Panc1 (cell line): ENCODE measurements at regions not wholly inside any gene's neighbourhood (a gene's known extent, or its start where the extent isn't known, plus 50 kb on each side); places are given as distances from the start of the nearest gene placed in this dataset.

ENCODE experiments used
- ATAC-seq: fragments of 200-7000 bp; cut with Tn5 transposase; 2 replicates; pipeline ENCODE4 v1.9.1; 2020; ENCODE audit warnings: mild to moderate bottlenecking, moderate library complexity
- BruUV-seq: library from RNA; stranded (reverse); fragments of 400-500 nt; replicated peaks from 2 replicates; lab custom pipeline; 2021; lab: Mats Ljungman, UMichigan
- CTCF ChIA-PET: fragments of 300-600 bp; sonication (Branson Sonifier 250); formaldehyde crosslinking; loops from one replicate; lab custom pipeline; 2022; ENCODE audit warnings: antibody characterized with exemption; lab: Charles Lee
- POLR2A ChIA-PET: fragments of 300-600 bp; sonication (Branson Sonifier 250); formaldehyde crosslinking; loops from one replicate; lab custom pipeline; 2022; ENCODE audit warnings: antibody characterized with exemption; lab: Charles Lee
- DNase-seq: peaks from one replicate; pipeline ENCODE4 v3.0.0-alpha.2; 2010; ENCODE audit warnings: low read depth, low spot score
- H3K27ac ChIP-seq: 2 replicates; pipeline ENCODE4 v1.5.1; 2011; ENCODE audit warnings: mild to moderate bottlenecking, low read length, inconsistent platforms
- H3K27me3 ChIP-seq: fragments of 200-500 bp; sonication (Bioruptor generic); 2 replicates; pipeline ENCODE4 v1.6.0; 2014; ENCODE audit warnings: low read length, inconsistent platforms; ENCODE audit not compliant: control insufficient read depth, insufficient read depth
- H3K36me3 ChIP-seq: fragments of 200-500 bp; sonication (Bioruptor generic); 2 replicates; pipeline ENCODE4 v1.5.1; 2014; ENCODE audit warnings: inconsistent platforms, mild to moderate bottlenecking, low read length, moderate library complexity; ENCODE audit not compliant: control insufficient read depth, insufficient read depth
- H3K4me1 ChIP-seq: 2 replicates; pipeline ENCODE4 v1.5.1; 2011; ENCODE audit warnings: inconsistent platforms, mild to moderate bottlenecking, low read length, moderate library complexity; ENCODE audit not compliant: control insufficient read depth, insufficient read depth
- H3K4me3 ChIP-seq, 2 experiments: 2 replicates each; pipeline ENCODE4 v1.5.1; 2011 to 2012; ENCODE audit warnings: low read depth in 2 of 2, low read length in 2 of 2, mild to moderate bottlenecking in 2 of 2, inconsistent platforms in 1 of 2, moderate library complexity in 1 of 2
- H3K9me3 ChIP-seq: fragments of 200-500 bp; sonication (Bioruptor generic); 2 replicates; pipeline ENCODE4 v1.5.1; 2014; ENCODE audit warnings: low read depth, mild to moderate bottlenecking, inconsistent platforms, low read length, moderate library complexity; ENCODE audit not compliant: control insufficient read depth, insufficient read depth
- CTCF ChIP-seq: fragments of 450-650 bp; IDR thresholded peaks from 2 replicates; pipeline ENCODE4 v1.5.1; 2017; ENCODE audit warnings: mild to moderate bottlenecking
- POLR2AphosphoS5 ChIP-seq: IDR thresholded peaks from 2 replicates; pipeline ENCODE4 v1.6.1; 2012; ENCODE audit warnings: mild to moderate bottlenecking, low read depth, low read length, moderate library complexity
- REST ChIP-seq, 2 experiments: IDR thresholded peaks; 2 replicates each; pipeline ENCODE4 v1.6.1; 2011 to 2012; ENCODE audit warnings: low read depth in 2 of 2, control low read depth in 1 of 2, low read length in 1 of 2, mild to moderate bottlenecking in 1 of 2, moderate library complexity in 1 of 2; ENCODE audit not compliant: insufficient read depth in 1 of 2
- SIN3A ChIP-seq: IDR thresholded peaks from 2 replicates; pipeline ENCODE4 v1.6.1; 2012; ENCODE audit warnings: low read depth, mild to moderate bottlenecking, low read length, moderate library complexity, borderline replicate concordance; ENCODE audit not compliant: insufficient read depth
- TCF7L2 ChIP-seq: IDR thresholded peaks from 2 replicates; pipeline ENCODE4 v1.6.1; 2011; ENCODE audit warnings: mild to moderate bottlenecking, low read depth, low read length, inconsistent platforms
- in situ Hi-C: cut with HindIII; loops from 2 replicates; pipeline ENCODE4 v1.10.0; 2016; ENCODE audit warnings: low sequenced_read_pairs, low pct_unique_long_range_greater_than_20kb
- intact Hi-C: fragments of 100-400 bp; cut with micrococcal nuclease; formaldehyde crosslinking; loops from one replicate; pipeline ENCODE4 v1.10.0; 2022; ENCODE audit not compliant: unreplicated experiment

- BruUV-seq, result no TSS peak
- POLR2A ChIA-PET, result no interaction called here
Observed at GRCh38 chr13:105353654-105354053, 1181.8 kb downstream of the EFNB2 start.

GRCh38 chr13:105349082-105349723 is 1186.3 kb downstream of the EFNB2 start:
- no TSS peak for BruUV-seq
- H3K4me1 ChIP-seq, result no peaks in the 10 kb centered on the region
- intact Hi-C loops (no loop called here), in situ Hi-C loops (no loop called here)
- CTCF ChIA-PET, result no interaction called here
- H3K4me3 ChIP-seq, result no peak overlapping the region
- POLR2A ChIA-PET, result no interaction called here
- H3K9me3 ChIP-seq, result no peaks in the 10 kb centered on the region
- H3K27ac ChIP-seq, result no peak overlapping the region
- DNase-seq (no peak), ATAC-seq (no peak)
- H3K36me3 ChIP-seq, result no peaks in the 10 kb centered on the region
- no peak for TF ChIP-seq SIN3A
- TF ChIP-seq TCF7L2, result no peak
- no peak for TF ChIP-seq REST (IDR thresholded peaks at IDR 0.05; ENCODE audit: insufficient read depth in 1 of 2, low read depth in 2 of 2, low read length in 1 of 2)
- TF ChIP-seq POLR2AphosphoS5, result no peak
- no peak for TF ChIP-seq CTCF
- no peaks in the 10 kb centered on the region for H3K27me3 ChIP-seq

More at GRCh38 chr13:105353654-105354053, 1181.8 kb downstream of the EFNB2 start:
- in situ Hi-C loops, result no loop called here
- no peaks in the 10 kb centered on the region for H3K4me1 ChIP-seq
- no peak for ATAC-seq
- H3K27ac ChIP-seq, result no peak overlapping the region
- intact Hi-C loops, result no loop called here
- H3K36me3 ChIP-seq, result no peaks in the 10 kb centered on the region
- CTCF ChIA-PET, result no interaction called here
- H3K27me3 ChIP-seq, result no peaks in the 10 kb centered on the region
- no peaks in the 10 kb centered on the region for H3K9me3 ChIP-seq
- no peak for DNase-seq
- no peak overlapping the region for H3K4me3 ChIP-seq
- no peak for TF ChIP-seq POLR2AphosphoS5

- Histone ChIP-seq H3K27me3 (no peaks in the 10 kb centered on the region), H3K36me3 (no peaks in the 10 kb centered on the region), H3K27ac (no peak overlapping the region), H3K9me3 (no peaks in the 10 kb centered on the region), H3K4me3 (no peak overlapping the region), H3K4me1 (no peaks in the 10 kb centered on the region)
- POLR2A ChIA-PET, result no interaction called here
- in situ Hi-C loops (no loop called here), intact Hi-C loops (no loop called here)
- TF ChIP-seq CTCF, result no peak
- no peak for TF ChIP-seq POLR2AphosphoS5
- TF ChIP-seq SIN3A, result no peak
- TF ChIP-seq REST (IDR thresholded peaks at IDR 0.05; ENCODE audit: insufficient read depth in 1 of 2, low read depth in 2 of 2, low read length in 1 of 2), result no peak
- no peak for TF ChIP-seq TCF7L2
- no TSS peak for BruUV-seq
- DNase-seq (no peak), ATAC-seq (no peak)
- CTCF ChIA-PET, result no interaction called here
Observed at GRCh38 chr13:105346141-105346775, 1189.2 kb downstream of the EFNB2 start.
